AG09319 (cell line): ENCODE measurements at regions not wholly inside any gene's neighbourhood (a gene's known extent, or its start where the extent isn't known, plus 50 kb on each side); places are given as distances from the start of the nearest gene placed in this dataset.
A peak's percentile ranks its signal among the peaks of the same experiment; 100 is the strongest.

Experiments
- DNase-seq: peaks from one replicate; pipeline ENCODE4 v3.0.0-alpha.2; 2010; ENCODE audit warnings: low read depth; ENCODE audit errors: extremely low read depth
- CTCF ChIP-seq: IDR thresholded peaks from 2 replicates; pipeline ENCODE4 v1.5.1; 2011; ENCODE audit warnings: low read depth, mild to moderate bottlenecking, inconsistent platforms, low read length, moderate library complexity

- TF ChIP-seq CTCF, result no peak
- no peak for DNase-seq
Observed at GRCh38 chr6:72521684-72522083, 100.2 kb upstream of the KCNQ5 start.

- DNase-seq, result no peak
- no peak for TF ChIP-seq CTCF
Observed at GRCh38 chr6:72522735-72523141, 99.1 kb upstream of the KCNQ5 start.

- TF ChIP-seq CTCF, result no peak
- DNase-seq, result no peak
Observed at GRCh38 chr6:72524011-72524645, 97.7 kb upstream of the KCNQ5 start.

GRCh38 chr6:72525821-72526510 is 95.9 kb upstream of the KCNQ5 start:
- no peak for TF ChIP-seq CTCF
- peak; percentile 19 for DNase-seq

- TF ChIP-seq CTCF, result no peak
- DNase-seq, result no peak
Observed at GRCh38 chr6:72530152-72530551, 91.7 kb upstream of the KCNQ5 start.

- no peak for DNase-seq
- TF ChIP-seq CTCF, result no peak
Observed at GRCh38 chr6:72530750-72531149, 91.1 kb upstream of the KCNQ5 start.

GRCh38 chr6:72533606-72534005 is 88.3 kb upstream of the KCNQ5 start:
- no peak for TF ChIP-seq CTCF

More at GRCh38 chr6:72533606-72534005, 88.3 kb upstream of the KCNQ5 start:
- no peak for DNase-seq
